Amniotic stem cell (primary cell): ENCODE measurements at regions not wholly inside any gene's neighbourhood (a gene's known extent, or its start where the extent isn't known, plus 50 kb on each side); places are given as distances from the start of the nearest gene placed in this dataset.

Experiments used
- DNase-seq: peaks from one replicate; lab custom pipeline; 2025; lab: John Stamatoyannopoulos, UW

- DNase-seq: no peak
Measured at GRCh38 chr5:8473827-8474568, 605.0 kb downstream of the MTRR start.

- DNase-seq: no peak
Measured at GRCh38 chr5:8474569-8474930, 605.6 kb downstream of the MTRR start.

DNA sequence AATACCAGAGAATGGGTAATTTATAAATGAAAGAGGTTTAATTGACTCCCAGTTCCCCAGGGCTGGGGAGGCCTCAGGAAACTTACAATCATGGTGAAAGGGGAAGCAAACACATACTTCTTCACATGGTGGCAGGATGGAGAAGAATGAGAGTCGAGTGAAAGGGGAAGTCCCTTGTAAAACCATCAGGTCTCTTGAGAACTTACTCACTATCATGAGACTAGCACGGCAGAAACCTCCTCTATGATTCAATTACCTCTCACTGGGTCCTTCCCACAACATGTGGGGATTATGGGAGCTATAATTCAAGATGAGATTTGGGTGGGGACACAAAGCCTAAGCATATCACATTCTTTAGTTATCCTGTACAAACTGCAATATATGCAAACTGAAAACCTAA, 609.4 kb downstream of the MTRR start:
- no peak for DNase-seq

- DNase-seq: no peak
Measured at GRCh38 chr5:8481007-8481406, 612.1 kb downstream of the MTRR start.

DNA sequence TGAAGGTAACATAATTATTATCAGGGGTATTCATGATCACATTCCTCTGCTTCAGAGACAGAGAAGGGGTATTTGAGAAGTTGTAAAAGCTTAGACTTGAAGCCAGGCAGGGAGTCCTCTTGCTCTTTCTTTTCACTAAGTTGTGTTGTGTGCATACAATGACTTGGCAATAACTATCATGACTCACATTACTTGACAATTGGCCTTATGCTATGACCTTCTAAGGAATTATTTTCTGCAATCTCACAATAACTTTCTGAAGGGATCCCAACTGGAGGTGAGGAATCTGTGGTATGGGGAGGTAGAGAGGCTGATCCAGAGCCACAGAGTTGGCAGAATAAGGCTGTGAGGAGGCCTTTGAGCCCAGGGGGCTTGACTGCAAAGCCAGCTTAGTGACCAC, 622.3 kb downstream of the MTRR start:
- DNase-seq: no peak

DNA sequence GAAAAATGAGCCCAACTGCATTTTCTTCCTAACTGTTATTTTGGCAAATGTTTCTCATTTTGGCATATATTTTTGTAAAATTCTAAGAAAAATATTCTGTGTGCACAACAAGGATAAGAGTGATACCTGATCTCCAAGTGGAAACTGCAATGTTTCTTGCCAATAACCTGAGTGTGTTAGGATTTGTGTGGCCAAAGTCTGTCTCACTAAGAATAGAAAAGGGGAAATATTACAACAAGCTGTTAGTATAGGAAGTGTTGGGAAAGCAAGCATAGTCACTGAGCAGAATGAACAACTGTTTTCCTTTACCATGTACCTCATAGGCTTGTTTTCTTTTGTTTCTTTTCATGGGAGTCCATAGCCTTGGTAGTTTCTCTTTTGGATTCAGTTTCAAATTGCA, 624.2 kb downstream of the MTRR start:
- DNase-seq: no peak

DNA sequence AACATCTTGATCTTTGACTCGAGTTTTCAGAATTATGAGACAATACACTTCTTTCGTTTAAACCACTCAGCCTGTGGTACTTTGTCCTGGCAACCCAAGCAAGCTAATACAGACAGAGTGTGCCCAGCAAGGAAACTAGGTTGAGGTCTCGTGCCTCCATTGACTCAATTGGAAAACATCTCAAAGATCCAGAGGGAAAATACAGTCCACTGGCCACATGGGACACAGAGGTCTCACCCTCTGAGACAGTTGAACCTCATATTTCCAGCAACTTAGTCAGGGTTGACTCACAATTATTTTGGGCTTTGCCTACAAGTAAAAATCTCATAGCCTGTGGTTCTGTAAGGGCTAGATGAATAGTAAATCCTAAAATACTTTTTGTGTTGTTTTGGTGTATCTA, 631.5 kb downstream of the MTRR start:
- DNase-seq: no peak

GRCh38 chr5:8505196-8505595, 636.2 kb downstream of the MTRR start:
- DNase-seq: no peak

- no peak for DNase-seq
Measured at GRCh38 chr5:8508231-8508630, 639.3 kb downstream of the MTRR start.

DNA sequence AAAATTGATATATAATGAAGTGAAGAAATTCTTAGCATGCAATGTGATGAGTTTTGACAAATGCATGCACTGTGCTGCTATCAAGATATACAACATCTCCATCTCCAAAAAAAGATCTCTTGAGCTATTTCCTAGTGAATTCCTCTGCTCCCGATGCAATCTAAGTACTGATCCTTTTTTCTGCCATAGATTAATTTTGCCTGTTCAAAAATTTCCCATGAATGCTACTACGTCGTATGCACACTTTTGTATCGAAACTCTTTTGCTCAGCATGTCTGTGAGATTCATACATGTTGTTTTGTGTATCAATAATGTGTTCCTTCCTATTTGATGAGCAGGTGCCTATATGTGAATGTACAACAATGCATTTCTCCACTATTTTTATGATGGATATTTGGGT, 647.4 kb downstream of the MTRR start:
- DNase-seq: no peak

GRCh38 chr5:8517456-8517855, 648.5 kb downstream of the MTRR start:
- no peak for DNase-seq

- no peak for DNase-seq
Measured at GRCh38 chr5:8520917-8521316, 652.0 kb downstream of the MTRR start.

DNA sequence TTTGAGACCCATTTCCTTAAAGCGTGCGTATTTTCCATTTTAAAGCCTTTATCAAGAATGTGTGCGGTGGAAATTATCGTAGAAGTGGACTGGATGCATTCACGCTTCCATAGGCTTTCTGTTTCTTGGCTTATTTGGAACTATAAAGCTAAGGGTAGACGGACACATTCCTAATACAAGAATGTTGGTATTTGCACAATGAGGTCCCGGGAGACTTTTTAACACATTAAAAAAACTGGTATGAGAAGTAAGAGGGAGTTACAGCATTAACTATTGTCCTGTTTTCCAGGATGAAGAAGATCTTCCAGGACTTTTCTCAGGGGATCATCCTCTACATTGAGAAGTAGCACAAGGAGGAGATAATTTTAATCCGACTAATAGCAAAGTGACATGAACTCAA, 653.0 kb downstream of the MTRR start:
- no peak for DNase-seq

GRCh38 chr5:8522646-8523045, 653.7 kb downstream of the MTRR start:
- DNase-seq: no peak

DNA sequence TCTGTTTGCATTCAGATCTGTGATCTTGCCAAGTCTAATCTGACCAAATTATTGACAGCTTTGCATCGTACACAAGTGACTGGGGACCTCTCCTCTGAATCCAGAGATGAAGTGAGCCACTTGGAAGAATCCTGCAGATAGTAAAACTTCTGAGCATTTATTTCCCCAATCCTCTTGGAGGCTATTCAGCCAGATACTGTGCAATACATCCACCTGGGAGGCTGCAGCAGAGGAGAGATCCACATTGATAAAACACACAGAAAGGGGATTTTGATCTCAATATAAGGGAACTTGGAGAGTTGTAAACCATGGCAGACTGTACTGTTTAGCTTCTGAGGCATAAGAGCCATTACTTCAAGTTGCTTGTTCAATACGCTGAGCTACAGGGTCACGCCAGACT, 654.6 kb downstream of the MTRR start:
- no peak for DNase-seq

GRCh38 chr5:8525819-8526218, 656.9 kb downstream of the MTRR start:
- DNase-seq: no peak

DNA sequence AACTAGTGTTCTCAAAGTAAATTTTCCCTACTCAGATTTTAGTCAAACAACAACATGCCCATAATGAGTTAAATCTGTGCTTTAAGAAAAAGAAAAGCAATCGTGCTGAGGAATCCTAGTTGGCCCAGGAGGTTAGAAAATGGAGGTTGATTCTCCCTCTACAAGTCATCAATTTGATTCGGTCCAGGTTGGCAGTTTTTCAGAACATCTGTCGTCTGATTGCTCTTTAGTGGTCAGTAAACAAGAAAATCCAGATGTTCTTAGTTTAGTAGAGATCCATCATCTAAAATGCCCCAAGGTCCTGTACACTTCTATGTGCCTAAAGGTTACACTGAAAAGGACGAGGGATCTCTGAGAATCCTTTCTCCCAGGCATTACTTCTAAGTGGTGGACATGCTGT, 659.2 kb downstream of the MTRR start:
- DNase-seq: no peak

- DNase-seq: no peak
Measured at GRCh38 chr5:8538821-8539220, 669.9 kb downstream of the MTRR start.

- no peak for DNase-seq
Measured at GRCh38 chr5:8540317-8540716, 671.4 kb downstream of the MTRR start.

GRCh38 chr5:8550921-8551320, 682.0 kb downstream of the MTRR start:
- DNase-seq: no peak

- no peak for DNase-seq
Measured at GRCh38 chr5:8553364-8553763, 684.4 kb downstream of the MTRR start.

DNA sequence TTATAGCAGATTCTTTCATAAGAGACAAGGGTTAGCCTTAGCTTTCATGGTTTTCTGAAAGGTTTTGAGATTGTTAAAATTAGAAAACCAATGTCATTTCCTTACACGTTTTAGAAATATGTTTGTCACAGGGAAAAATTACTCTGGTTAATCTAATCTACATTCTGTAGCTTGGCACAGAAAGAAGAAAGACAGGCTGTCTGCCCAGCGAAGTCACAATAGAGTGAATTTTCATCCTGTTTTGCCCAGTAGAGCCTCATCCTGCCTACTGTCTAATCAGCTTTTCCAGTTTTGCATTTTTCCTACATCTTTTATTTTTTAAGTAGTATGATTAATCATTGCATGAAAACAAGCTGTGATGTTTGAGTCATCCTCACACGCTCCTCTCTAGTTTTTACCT, 688.8 kb downstream of the MTRR start:
- DNase-seq: no peak

GRCh38 chr5:8560776-8561175, 691.8 kb downstream of the MTRR start:
- no peak for DNase-seq

DNA sequence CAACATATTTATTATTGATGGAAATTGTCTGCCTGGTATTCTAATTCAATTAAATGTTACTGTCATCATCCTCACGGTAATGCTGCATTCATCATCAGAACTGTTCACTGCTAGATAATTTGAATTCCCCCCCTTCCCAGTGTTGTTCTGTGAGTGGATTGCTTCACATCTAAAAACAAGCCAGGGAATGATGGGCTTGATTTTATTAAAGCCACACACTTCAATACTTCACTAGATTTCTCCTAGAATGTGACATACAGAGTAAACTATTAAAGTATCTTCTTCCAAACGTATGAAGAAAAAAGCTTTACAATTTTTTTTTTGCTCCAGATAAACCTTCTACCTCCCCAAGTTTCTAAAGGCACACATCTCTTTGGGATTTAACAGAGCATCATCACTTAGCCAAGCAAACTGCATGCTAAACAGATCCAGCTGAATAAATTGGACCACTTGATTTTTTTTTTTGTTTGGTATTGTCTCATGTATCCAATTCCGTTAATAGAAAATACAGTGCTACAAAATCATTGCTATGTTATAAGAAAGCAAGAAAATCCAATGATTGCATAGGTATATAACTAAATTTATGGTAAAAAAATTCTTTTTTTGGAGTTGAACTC, 692.4 kb downstream of the MTRR start:
- no peak for DNase-seq
